GM10266 (cell line): ENCODE measurements at regions not wholly inside any gene's neighbourhood (a gene's known extent, or its start where the extent isn't known, plus 50 kb on each side); places are given as distances from the start of the nearest gene placed in this dataset.

Source experiments
- DNase-seq: peaks from one replicate; pipeline ENCODE4 v3.0.0; 2012; ENCODE audit errors: extremely low spot score
- TF ChIP-seq, protein P1 (sequence below): IDR thresholded peaks from 2 replicates; pipeline ENCODE4 v1.5.1; 2012; ENCODE audit warnings: mild to moderate bottlenecking, low read depth; ENCODE audit not compliant: control insufficient read depth, insufficient read depth; ENCODE audit errors: missing control alignments

DNA sequence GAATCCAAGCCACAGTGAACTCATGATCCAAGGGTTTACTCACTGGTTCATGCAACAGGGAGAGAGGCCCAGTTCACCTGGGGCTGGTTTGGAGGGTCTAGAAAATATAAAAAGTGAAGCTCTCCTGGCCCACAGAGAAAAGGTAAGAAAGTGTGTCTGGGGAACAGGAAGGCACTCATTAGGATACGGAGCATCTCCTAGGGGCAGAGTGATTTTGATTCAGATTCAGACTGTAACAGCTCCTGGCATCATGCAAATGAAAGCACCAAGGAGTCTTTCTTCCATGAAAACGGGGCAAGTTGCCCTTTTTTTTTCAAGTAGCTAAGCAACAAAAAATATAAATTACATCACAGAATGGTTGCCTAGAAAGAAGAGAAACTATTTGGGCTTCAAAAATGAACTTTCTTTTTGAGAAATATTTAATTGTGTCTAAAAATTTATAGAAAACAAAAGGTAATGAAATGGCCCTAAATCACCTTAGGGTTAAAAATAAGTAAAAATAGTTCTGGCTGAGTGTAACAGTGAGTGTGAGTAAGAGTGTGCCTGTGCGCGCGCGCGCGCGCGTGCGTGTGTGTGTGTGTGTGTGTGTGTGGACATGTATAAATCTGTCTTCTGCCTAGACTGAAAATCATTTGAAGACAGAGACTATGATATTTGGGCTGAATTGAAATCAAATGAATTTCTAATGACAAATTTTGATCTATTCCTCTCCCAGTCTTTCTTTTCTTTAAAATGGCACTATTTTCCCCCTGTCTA lies 177.8 kb upstream of the ZNF462 start:
- TF ChIP-seq, protein P1, sequence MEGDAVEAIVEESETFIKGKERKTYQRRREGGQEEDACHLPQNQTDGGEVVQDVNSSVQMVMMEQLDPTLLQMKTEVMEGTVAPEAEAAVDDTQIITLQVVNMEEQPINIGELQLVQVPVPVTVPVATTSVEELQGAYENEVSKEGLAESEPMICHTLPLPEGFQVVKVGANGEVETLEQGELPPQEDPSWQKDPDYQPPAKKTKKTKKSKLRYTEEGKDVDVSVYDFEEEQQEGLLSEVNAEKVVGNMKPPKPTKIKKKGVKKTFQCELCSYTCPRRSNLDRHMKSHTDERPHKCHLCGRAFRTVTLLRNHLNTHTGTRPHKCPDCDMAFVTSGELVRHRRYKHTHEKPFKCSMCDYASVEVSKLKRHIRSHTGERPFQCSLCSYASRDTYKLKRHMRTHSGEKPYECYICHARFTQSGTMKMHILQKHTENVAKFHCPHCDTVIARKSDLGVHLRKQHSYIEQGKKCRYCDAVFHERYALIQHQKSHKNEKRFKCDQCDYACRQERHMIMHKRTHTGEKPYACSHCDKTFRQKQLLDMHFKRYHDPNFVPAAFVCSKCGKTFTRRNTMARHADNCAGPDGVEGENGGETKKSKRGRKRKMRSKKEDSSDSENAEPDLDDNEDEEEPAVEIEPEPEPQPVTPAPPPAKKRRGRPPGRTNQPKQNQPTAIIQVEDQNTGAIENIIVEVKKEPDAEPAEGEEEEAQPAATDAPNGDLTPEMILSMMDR = no peak

GRCh38 chr9:106689089-106689488 lies 173.9 kb upstream of the ZNF462 start:
- TF ChIP-seq, protein P1 = no peak
- no peak for DNase-seq

More for the DNA sequence above, 177.8 kb upstream of the ZNF462 start:
- DNase-seq = no peak

GRCh38 chr9:106691627-106692026 lies 171.3 kb upstream of the ZNF462 start:
- TF ChIP-seq, protein P1 = no peak
- no peak for DNase-seq

DNA sequence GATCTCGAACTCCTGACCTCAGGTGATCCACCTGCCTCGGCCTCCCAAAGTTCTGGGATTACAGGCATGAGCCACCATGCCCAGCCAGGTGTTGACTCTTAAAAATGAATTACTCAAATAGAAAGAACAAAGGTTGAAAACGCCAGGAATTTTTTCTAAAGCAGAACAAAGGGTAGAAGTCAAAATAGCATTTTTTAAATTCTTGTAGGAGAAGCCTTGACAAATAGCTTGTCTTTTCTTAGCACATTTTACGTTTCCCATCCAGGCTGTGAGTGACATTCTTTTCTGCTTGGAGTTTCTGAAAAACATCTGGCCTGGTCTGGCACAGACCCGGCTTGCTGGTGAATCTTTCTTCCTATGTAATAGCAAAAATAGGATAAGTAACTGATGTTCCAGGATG lies 169.4 kb upstream of the ZNF462 start:
- DNase-seq = no peak
- TF ChIP-seq, protein P1 = no peak

GRCh38 chr9:106696804-106697203 lies 166.2 kb upstream of the ZNF462 start:
- no peak for DNase-seq

DNA sequence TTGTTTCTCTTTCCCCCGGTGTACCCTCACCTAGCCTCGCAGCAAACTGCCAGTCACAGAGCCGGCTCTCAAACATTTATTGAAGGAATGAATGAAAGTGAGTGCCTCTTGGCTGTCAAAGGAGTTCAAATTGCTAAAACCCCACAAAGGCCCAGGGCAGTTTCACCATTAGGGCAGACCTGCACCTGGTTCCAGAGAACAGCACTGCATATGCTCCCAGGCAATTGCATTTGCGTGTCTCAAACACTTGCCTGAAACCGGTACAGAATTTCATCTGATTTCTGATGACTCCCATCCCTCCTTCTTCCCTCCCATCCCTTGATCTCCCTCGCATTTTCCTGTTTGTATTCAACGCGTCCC lies 165.6 kb upstream of the ZNF462 start:
- DNase-seq = no peak
- TF ChIP-seq, protein P1 = no peak

More at GRCh38 chr9:106696804-106697203, 166.2 kb upstream of the ZNF462 start:
- TF ChIP-seq, protein P1 = no peak

GRCh38 chr9:106697750-106698502 lies 165.0 kb upstream of the ZNF462 start:
- no peak for DNase-seq
- TF ChIP-seq, protein P1 = no peak
